KMS-11 (cell line): ENCODE measurements at regions not wholly inside any gene's neighbourhood (a gene's known extent, or its start where the extent isn't known, plus 50 kb on each side); places are given as distances from the start of the nearest gene placed in this dataset.

Experiments used
- H2AFZ ChIP-seq: fragments of 200-600 bp; sonication (generic); 2 replicates; pipeline ENCODE4 v1.6.1; 2016; ENCODE audit warnings: antibody characterized with exemption, mixed run types, low read depth
- H3K27ac ChIP-seq: fragments of 200-600 bp; sonication (generic); 2 replicates; pipeline ENCODE4 v1.6.1; 2016; ENCODE audit warnings: mild to moderate bottlenecking, mixed run types
- H3K27me3 ChIP-seq: fragments of 200-600 bp; sonication (generic); 2 replicates; pipeline ENCODE4 v1.6.1; 2017; ENCODE audit warnings: mild to moderate bottlenecking, low read depth, mixed run types, moderate library complexity; ENCODE audit not compliant: insufficient read depth
- H3K36me3 ChIP-seq: fragments of 200-600 bp; sonication (generic); 2 replicates; pipeline ENCODE4 v1.6.1; 2017; ENCODE audit warnings: mild to moderate bottlenecking, mixed run types; ENCODE audit not compliant: insufficient read depth
- H3K4me1 ChIP-seq: fragments of 200-600 bp; sonication (generic); 2 replicates; pipeline ENCODE4 v1.6.1; 2016; ENCODE audit warnings: mild to moderate bottlenecking, low read depth, mixed run types; ENCODE audit not compliant: poor library complexity, severe bottlenecking
- H3K4me2 ChIP-seq: fragments of 200-600 bp; sonication (generic); 2 replicates; pipeline ENCODE4 v1.7.0; 2016; ENCODE audit warnings: mild to moderate bottlenecking, mixed run types
- H3K4me3 ChIP-seq: fragments of 200-600 bp; sonication (generic); IDR thresholded peaks from 2 replicates; pipeline ENCODE4 v1.6.1; 2017; ENCODE audit warnings: low read depth, low read length, mixed read lengths; ENCODE audit not compliant: insufficient read depth
- H3K79me2 ChIP-seq: fragments of 200-600 bp; sonication (generic); 2 replicates; pipeline ENCODE4 v1.6.1; 2016; ENCODE audit warnings: low read depth, mixed run types; ENCODE audit not compliant: insufficient read depth
- H3K9ac ChIP-seq: fragments of 200-600 bp; sonication (generic); 2 replicates; pipeline ENCODE4 v1.6.1; 2016; ENCODE audit warnings: mild to moderate bottlenecking, mixed run types
- H4K20me1 ChIP-seq: fragments of 200-600 bp; sonication (generic); 2 replicates; pipeline ENCODE4 v1.6.1; 2016; ENCODE audit warnings: mild to moderate bottlenecking, mixed run types; ENCODE audit not compliant: insufficient read depth
- TF ChIP-seq, protein P1 (sequence below): fragments of 200-600 bp; sonication (generic); conservative IDR thresholded peaks from 2 replicates; pipeline ENCODE4 v1.6.1; 2017; ENCODE audit warnings: low read depth, mild to moderate bottlenecking, antibody characterized with exemption, low read length, moderate library complexity, mixed read lengths

DNA sequence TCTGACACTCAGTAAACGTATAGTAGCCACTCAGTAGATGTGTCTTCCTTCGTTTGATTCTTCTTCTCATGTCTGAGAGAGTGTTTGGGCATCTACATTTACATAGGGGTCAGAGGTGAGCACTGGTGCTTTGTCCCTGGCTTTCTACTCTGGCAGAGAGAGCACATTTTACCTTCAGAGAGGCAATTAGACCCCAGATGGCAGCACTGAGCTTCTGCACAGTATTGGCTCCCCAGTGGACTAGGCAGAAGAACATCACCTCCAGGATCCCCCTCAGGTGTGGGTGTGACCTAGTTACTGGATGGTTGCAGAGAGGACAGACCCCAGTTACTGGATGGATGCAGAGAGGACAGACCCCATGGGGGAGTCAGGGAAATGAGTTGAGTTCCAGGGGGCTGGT lies 327.2 kb downstream of the DHX35 start:
- H2AFZ ChIP-seq: peak overlapping the region; percentile 6; the same call in 1 of the 2 replicates
- peaks cover 58% of the 10 kb centered on the region for H3K4me1 ChIP-seq
- no peaks in the 10 kb centered on the region for H3K27me3 ChIP-seq
- no peaks in the 10 kb centered on the region for H4K20me1 ChIP-seq
- H3K79me2 ChIP-seq: no peaks in the 10 kb centered on the region
- H3K9ac ChIP-seq: no peak overlapping the region
- H3K4me3 ChIP-seq: no peak overlapping the region
- H3K27ac ChIP-seq: peak overlapping the region; percentile 35; the same call in 1 of the 2 replicates
- peak overlapping the region; percentile 56 for H3K4me2 ChIP-seq
- no peaks in the 10 kb centered on the region for H3K36me3 ChIP-seq
- TF ChIP-seq, protein P1, sequence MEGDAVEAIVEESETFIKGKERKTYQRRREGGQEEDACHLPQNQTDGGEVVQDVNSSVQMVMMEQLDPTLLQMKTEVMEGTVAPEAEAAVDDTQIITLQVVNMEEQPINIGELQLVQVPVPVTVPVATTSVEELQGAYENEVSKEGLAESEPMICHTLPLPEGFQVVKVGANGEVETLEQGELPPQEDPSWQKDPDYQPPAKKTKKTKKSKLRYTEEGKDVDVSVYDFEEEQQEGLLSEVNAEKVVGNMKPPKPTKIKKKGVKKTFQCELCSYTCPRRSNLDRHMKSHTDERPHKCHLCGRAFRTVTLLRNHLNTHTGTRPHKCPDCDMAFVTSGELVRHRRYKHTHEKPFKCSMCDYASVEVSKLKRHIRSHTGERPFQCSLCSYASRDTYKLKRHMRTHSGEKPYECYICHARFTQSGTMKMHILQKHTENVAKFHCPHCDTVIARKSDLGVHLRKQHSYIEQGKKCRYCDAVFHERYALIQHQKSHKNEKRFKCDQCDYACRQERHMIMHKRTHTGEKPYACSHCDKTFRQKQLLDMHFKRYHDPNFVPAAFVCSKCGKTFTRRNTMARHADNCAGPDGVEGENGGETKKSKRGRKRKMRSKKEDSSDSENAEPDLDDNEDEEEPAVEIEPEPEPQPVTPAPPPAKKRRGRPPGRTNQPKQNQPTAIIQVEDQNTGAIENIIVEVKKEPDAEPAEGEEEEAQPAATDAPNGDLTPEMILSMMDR: peak; percentile 93

DNA sequence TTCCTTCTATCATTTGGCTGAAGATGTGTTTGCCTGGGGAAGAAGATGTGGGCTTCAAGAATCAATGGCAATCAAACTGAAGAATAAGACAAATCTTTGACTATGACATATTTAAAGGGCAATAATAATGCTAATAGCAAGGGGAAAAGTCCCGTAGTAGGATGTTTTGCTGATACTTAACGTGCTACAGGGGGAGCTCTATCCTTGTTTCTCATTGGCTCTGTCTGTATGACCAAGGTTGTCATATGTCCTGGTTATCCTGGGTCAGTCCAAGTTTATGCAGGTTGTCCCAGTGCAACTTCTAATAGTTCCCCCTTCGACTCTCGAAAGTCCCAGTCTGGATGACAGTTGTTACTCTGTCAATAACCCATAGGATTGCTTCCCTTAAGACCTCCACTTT lies 321.3 kb downstream of the DHX35 start:
- Histone ChIP-seq H3K9ac (no peak overlapping the region), H3K36me3 (no peaks in the 10 kb centered on the region), H3K4me1 (peaks cover 3% of the 10 kb centered on the region), H3K27me3 (no peaks in the 10 kb centered on the region), H3K79me2 (no peaks in the 10 kb centered on the region), H3K4me2 (no peak overlapping the region), H3K4me3 (no peak overlapping the region), H3K27ac (no peak overlapping the region), H2AFZ (no peak overlapping the region), H4K20me1 (no peaks in the 10 kb centered on the region)
- TF ChIP-seq, protein P1: no peak

DNA sequence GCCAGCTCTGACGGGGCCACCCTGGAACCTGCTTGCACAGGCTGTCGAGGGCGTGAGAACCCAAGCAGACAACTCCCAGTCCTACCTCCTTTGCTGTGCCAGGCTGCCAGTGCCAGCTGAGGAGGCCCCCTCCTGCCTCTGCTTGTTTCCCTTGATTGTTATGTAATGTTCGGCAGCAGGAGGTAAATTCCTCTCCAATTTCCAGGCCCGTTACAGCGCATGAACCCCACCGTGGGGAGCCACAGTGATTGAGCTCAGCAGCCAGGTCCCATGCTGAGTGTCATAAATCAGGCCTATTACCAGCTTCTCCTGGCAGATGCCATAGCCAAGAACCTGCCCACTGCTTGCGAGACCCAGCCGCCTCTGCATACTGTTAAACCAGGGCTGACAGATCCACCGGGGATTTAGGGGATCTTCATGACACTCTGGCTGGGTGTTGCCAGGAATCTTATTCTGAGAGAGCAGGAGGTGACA lies 320.5 kb downstream of the DHX35 start:
- Histone ChIP-seq H3K27me3 (no peaks in the 10 kb centered on the region), H3K79me2 (no peaks in the 10 kb centered on the region), H3K27ac (no peak overlapping the region), H3K4me2 (no peak overlapping the region), H3K9ac (no peak overlapping the region), H3K4me1 (no peaks in the 10 kb centered on the region), H2AFZ (no peak overlapping the region), H3K4me3 (no peak overlapping the region), H4K20me1 (no peaks in the 10 kb centered on the region), H3K36me3 (no peaks in the 10 kb centered on the region)
- TF ChIP-seq, protein P1: no peak

DNA sequence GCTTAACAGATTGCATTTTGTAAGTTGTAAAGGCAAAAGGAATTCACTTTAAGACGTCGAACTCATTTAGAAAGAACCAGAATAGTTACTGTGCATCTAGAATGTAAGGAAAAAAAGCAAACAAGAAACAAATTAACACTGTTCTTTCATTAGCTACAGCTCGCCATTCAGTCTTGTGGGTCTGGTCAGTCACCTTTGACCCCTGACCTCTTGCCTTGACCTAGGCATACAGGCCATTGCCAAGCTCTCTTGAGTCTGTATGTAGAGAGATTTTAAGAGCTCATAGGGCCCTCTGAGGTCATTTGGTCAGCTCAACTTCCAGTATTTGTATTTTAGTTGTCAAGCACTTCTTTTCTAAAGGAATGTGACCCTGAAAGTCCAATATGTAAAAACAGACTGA lies 318.7 kb downstream of the DHX35 start:
- Histone ChIP-seq H3K4me2 (no peak overlapping the region), H3K36me3 (no peaks in the 10 kb centered on the region), H3K79me2 (no peaks in the 10 kb centered on the region), H4K20me1 (no peaks in the 10 kb centered on the region), H3K4me1 (no peaks in the 10 kb centered on the region), H3K27ac (no peak overlapping the region), H3K4me3 (no peak overlapping the region), H3K9ac (no peak overlapping the region), H2AFZ (no peak overlapping the region), H3K27me3 (no peaks in the 10 kb centered on the region)
- TF ChIP-seq, protein P1: no peak
